ENCODE measurements at regions not wholly inside any gene's neighbourhood (a gene's known extent, or its start where the extent isn't known, plus 50 kb on each side); places are given as distances from the start of the nearest gene placed in this dataset.

DNA sequence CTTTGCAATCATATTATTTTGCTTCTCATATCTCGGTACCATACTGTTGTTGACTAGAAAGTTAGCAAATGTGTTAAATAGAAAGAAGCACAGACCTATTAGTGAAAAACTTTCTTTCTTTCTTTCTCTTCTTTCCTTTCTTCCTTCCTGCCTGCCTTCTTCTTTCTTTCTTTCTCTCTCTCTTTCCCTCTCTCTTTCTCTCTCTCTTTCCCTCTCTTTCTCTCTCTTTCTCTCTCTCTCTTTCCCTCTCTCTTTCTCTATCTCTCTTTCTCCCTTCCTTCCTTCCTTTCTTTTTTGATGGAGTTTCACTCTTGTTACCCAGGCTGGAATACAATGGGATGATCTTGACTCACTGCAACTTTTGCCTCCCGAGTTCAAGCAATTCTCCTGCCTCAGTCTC lies 1160.6 kb downstream of the GATA3 start:
- no peak for TF ChIP-seq POLR2A (IDR thresholded peaks at IDR 0.05; ENCODE audit: borderline replicate concordance, extremely low read depth, insufficient read depth, insufficient read length)
- TF ChIP-seq, protein P1, sequence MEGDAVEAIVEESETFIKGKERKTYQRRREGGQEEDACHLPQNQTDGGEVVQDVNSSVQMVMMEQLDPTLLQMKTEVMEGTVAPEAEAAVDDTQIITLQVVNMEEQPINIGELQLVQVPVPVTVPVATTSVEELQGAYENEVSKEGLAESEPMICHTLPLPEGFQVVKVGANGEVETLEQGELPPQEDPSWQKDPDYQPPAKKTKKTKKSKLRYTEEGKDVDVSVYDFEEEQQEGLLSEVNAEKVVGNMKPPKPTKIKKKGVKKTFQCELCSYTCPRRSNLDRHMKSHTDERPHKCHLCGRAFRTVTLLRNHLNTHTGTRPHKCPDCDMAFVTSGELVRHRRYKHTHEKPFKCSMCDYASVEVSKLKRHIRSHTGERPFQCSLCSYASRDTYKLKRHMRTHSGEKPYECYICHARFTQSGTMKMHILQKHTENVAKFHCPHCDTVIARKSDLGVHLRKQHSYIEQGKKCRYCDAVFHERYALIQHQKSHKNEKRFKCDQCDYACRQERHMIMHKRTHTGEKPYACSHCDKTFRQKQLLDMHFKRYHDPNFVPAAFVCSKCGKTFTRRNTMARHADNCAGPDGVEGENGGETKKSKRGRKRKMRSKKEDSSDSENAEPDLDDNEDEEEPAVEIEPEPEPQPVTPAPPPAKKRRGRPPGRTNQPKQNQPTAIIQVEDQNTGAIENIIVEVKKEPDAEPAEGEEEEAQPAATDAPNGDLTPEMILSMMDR (IDR thresholded peaks at IDR 0.05 in 2 of 3, conservative IDR thresholded peaks at IDR 0.05 in 1 of 3; ENCODE audit: borderline replicate concordance in 1 of 3, insufficient read depth in 1 of 3, low read depth in 2 of 3, low read length in 2 of 3) = no peak
- TF ChIP-seq CEBPB (IDR thresholded peaks at IDR 0.05; ENCODE audit: low read depth) = no peak

Measured in HCT116 (cell line).